IMR-90 (cell line): ENCODE measurements at regions not wholly inside any gene's neighbourhood (a gene's known extent, or its start where the extent isn't known, plus 50 kb on each side); places are given as distances from the start of the nearest gene placed in this dataset.
A peak's percentile ranks its signal among the peaks of the same experiment; 100 is the strongest.

Experiments
- ATAC-seq: fragments of 200-7000 bp; cut with Tn5 transposase; 2 replicates; pipeline ENCODE4 v1.9.1; 2020; ENCODE audit warnings: low read depth, mild to moderate bottlenecking, moderate library complexity
- BruUV-seq: library from RNA; stranded (reverse); fragments of 400-500 nt; replicated peaks from 2 replicates; lab custom pipeline; 2021; lab: Mats Ljungman, UMichigan
- CTCF ChIA-PET: fragments of 300-600 bp; formaldehyde crosslinking; extraction: SDS; loops from one replicate; lab custom pipeline; 2021; ENCODE audit warnings: antibody characterized with exemption; lab: Yijun Ruan, JAX
- POLR2A ChIA-PET: fragments of 300-600 bp; sonication (Branson Sonifier 250); formaldehyde crosslinking; loops from one replicate; lab custom pipeline; 2022; ENCODE audit warnings: antibody characterized with exemption; ENCODE audit not compliant: unreplicated experiment; lab: Charles Lee
- DNase-seq: peaks from one replicate; pipeline ENCODE4 v3.0.0; 2013
- H2AFZ ChIP-seq: replicated peaks from 2 replicates; pipeline ENCODE3; 2013; ENCODE audit warnings: low read length, mild to moderate bottlenecking; ENCODE audit not compliant: poor library complexity
- H2AK5ac ChIP-seq: 2 replicates; pipeline ENCODE4 v1.6.1; 2013; ENCODE audit warnings: low read depth, low read length, inconsistent platforms
- H2AK9ac ChIP-seq: replicated peaks from 2 replicates; pipeline ENCODE3; 2013; ENCODE audit warnings: mild to moderate bottlenecking, low read depth, low read length, moderate library complexity; ENCODE audit not compliant: poor library complexity
- H2BK120ac ChIP-seq: 2 replicates; pipeline ENCODE4 v1.6.1; 2013; ENCODE audit warnings: low read depth, low read length, inconsistent platforms
- H2BK15ac ChIP-seq: 3 replicates; pipeline ENCODE4 v1.6.1; 2013; ENCODE audit warnings: low read depth, low read length, inconsistent platforms
- H2BK20ac ChIP-seq: 2 replicates; pipeline ENCODE4 v1.6.1; 2013; ENCODE audit warnings: low read depth, mild to moderate bottlenecking, inconsistent platforms, low read length, moderate library complexity
- H2BK5ac ChIP-seq: 2 replicates; pipeline ENCODE4 v1.6.1; 2013; ENCODE audit warnings: mild to moderate bottlenecking, low read depth, low read length, inconsistent platforms; ENCODE audit not compliant: poor library complexity, severe bottlenecking
- H3K14ac ChIP-seq: replicated peaks from 2 replicates; pipeline ENCODE4 v1.6.1; 2013; ENCODE audit warnings: low read depth, low read length, inconsistent platforms
- H3K18ac ChIP-seq: 2 replicates; pipeline ENCODE4 v1.6.1; 2013; ENCODE audit warnings: low read depth, low read length, control low read depth
- H3K23ac ChIP-seq: 2 replicates; pipeline ENCODE4 v1.6.1; 2013; ENCODE audit warnings: low read depth, low read length, inconsistent platforms
- H3K27ac ChIP-seq: 2 replicates; pipeline ENCODE4 v1.5.1; 2013; ENCODE audit warnings: mild to moderate bottlenecking, control low read depth, low read length; ENCODE audit not compliant: insufficient read depth
- H3K27me3 ChIP-seq: 2 replicates; pipeline ENCODE4 v1.6.1; 2013; ENCODE audit warnings: low read length; ENCODE audit not compliant: control insufficient read depth, insufficient read depth
- H3K36me3 ChIP-seq: 2 replicates; pipeline ENCODE4 v1.6.1; 2013; ENCODE audit warnings: low read length, mixed read lengths; ENCODE audit not compliant: control insufficient read depth, insufficient read depth
- H3K4ac ChIP-seq: 2 replicates; pipeline ENCODE4 v1.6.1; 2013; ENCODE audit warnings: low read depth, low read length, inconsistent platforms
- H3K4me1 ChIP-seq: 2 replicates; pipeline ENCODE4 v1.6.1; 2013; ENCODE audit warnings: low read length, mixed read lengths; ENCODE audit not compliant: control insufficient read depth, insufficient read depth
- H3K4me2 ChIP-seq: 2 replicates; pipeline ENCODE4 v1.6.1; 2013; ENCODE audit warnings: low read depth, mild to moderate bottlenecking, control low read depth, low read length, moderate library complexity
- H3K4me3 ChIP-seq: 2 replicates; pipeline ENCODE4 v1.5.1; 2013; ENCODE audit warnings: low read depth, mild to moderate bottlenecking, control low read depth, low read length, moderate library complexity; ENCODE audit not compliant: insufficient read depth
- H3K56ac ChIP-seq: 2 replicates; pipeline ENCODE4 v1.6.1; 2013; ENCODE audit warnings: low read length, inconsistent platforms; ENCODE audit not compliant: insufficient read depth; ENCODE audit errors: extremely low read depth
- H3K79me1 ChIP-seq, 2 experiments: 2 replicates each; pipeline ENCODE4 v1.6.1; 2013; ENCODE audit warnings: low read length in 2 of 2, inconsistent platforms in 1 of 2, low read depth in 1 of 2
- H3K9ac ChIP-seq: 2 replicates; pipeline ENCODE4 v1.6.1; 2013; ENCODE audit warnings: low read depth, low read length, control low read depth
- H3K9me1 ChIP-seq: 2 replicates; pipeline ENCODE4 v1.6.1; 2013; ENCODE audit warnings: low read length, inconsistent platforms; ENCODE audit not compliant: insufficient read depth
- H3K9me3 ChIP-seq: 2 replicates; pipeline ENCODE4 v1.6.1; 2013; ENCODE audit warnings: low read length; ENCODE audit not compliant: control insufficient read depth, insufficient read depth
- H4K20me1 ChIP-seq: 2 replicates; pipeline ENCODE4 v1.6.1; 2013; ENCODE audit warnings: low read length, inconsistent platforms; ENCODE audit not compliant: insufficient read depth
- H4K5ac ChIP-seq: 2 replicates; pipeline ENCODE4 v1.6.1; 2013; ENCODE audit warnings: mild to moderate bottlenecking, low read depth, low read length, control low read depth
- H4K8ac ChIP-seq, 2 experiments: 2 replicates each; pipeline ENCODE4 v1.6.1; 2013; ENCODE audit warnings: low read depth in 2 of 2, low read length in 2 of 2, control low read depth in 1 of 2, inconsistent platforms in 1 of 2
- H4K91ac ChIP-seq: 2 replicates; pipeline ENCODE4 v1.6.1; 2013; ENCODE audit warnings: low read depth, low read length, inconsistent platforms; ENCODE audit not compliant: insufficient read depth
- BHLHE40 ChIP-seq: fragments of 150-350 bp; IDR thresholded peaks from 2 replicates; pipeline ENCODE4 v1.6.1; 2016; ENCODE audit warnings: mild to moderate bottlenecking, low read depth, low read length
- CEBPB ChIP-seq: IDR thresholded peaks from 2 replicates; pipeline ENCODE4 v1.6.1; 2012; ENCODE audit warnings: low read depth, low read length, improper control_type of control experiment
- CHD1 ChIP-seq: IDR thresholded peaks from 2 replicates; pipeline ENCODE4 v1.6.1; 2012; ENCODE audit warnings: low read depth, low read length, improper control_type of control experiment
- ELK1 ChIP-seq: fragments of 150-350 bp; IDR thresholded peaks from 2 replicates; pipeline ENCODE4 v1.6.1; 2016; ENCODE audit warnings: low read depth, mild to moderate bottlenecking, low read length, moderate library complexity, borderline replicate concordance
- FOS ChIP-seq: fragments of 150-350 bp; IDR thresholded peaks from 2 replicates; pipeline ENCODE4 v1.6.1; 2016; ENCODE audit warnings: low read depth, low read length
- MAFK ChIP-seq: IDR thresholded peaks from 2 replicates; pipeline ENCODE4 v1.6.1; 2012; ENCODE audit warnings: low read depth, low read length, improper control_type of control experiment
- MAZ ChIP-seq: IDR thresholded peaks from 2 replicates; pipeline ENCODE4 v1.6.1; 2012; ENCODE audit warnings: low read depth, mild to moderate bottlenecking, low read length, improper control_type of control experiment, moderate library complexity, borderline replicate concordance
- MXI1 ChIP-seq: IDR thresholded peaks from 2 replicates; pipeline ENCODE4 v1.6.1; 2012; ENCODE audit warnings: low read depth, mild to moderate bottlenecking, low read length, moderate library complexity, borderline replicate concordance
- NFE2L2 ChIP-seq: fragments of 150-350 bp; IDR thresholded peaks from 2 replicates; pipeline ENCODE4 v1.6.1; 2016; ENCODE audit warnings: low read depth, mild to moderate bottlenecking, low read length
- POLR2A ChIP-seq: IDR thresholded peaks from 2 replicates; pipeline ENCODE4 v1.6.1; 2012; ENCODE audit warnings: mild to moderate bottlenecking, low read depth, low read length
- RAD21 ChIP-seq: IDR thresholded peaks from 2 replicates; pipeline ENCODE4 v1.6.1; 2012; ENCODE audit warnings: low read length, improper control_type of control experiment
- RCOR1 ChIP-seq: IDR thresholded peaks from 2 replicates; pipeline ENCODE4 v1.6.1; 2012; ENCODE audit warnings: mild to moderate bottlenecking, low read length, improper control_type of control experiment; ENCODE audit not compliant: insufficient replicate concordance
- RFX5 ChIP-seq: IDR thresholded peaks from 2 replicates; pipeline ENCODE4 v1.8.0; 2012; ENCODE audit warnings: low read depth, mild to moderate bottlenecking, low read length, moderate library complexity
- SMC3 ChIP-seq: fragments of 150-350 bp; IDR thresholded peaks from 2 replicates; pipeline ENCODE4 v1.6.1; 2016; ENCODE audit warnings: low read depth, mild to moderate bottlenecking, antibody characterized with exemption, low read length, moderate library complexity
- USF2 ChIP-seq: fragments of 150-350 bp; IDR thresholded peaks from 2 replicates; pipeline ENCODE4 v1.6.1; 2017; ENCODE audit warnings: mild to moderate bottlenecking, antibody characterized with exemption, low read length, low read depth
- WGBS, 2 experiments: methylation state at CpG; one replicate each; pipeline versions ENCODE4 v1.1.5 to v1.1.7; 2013; ENCODE audit warnings: missing lambda C conversion rate in 2 of 2; ENCODE audit not compliant: insufficient read length in 1 of 2; ENCODE audit errors: extremely low coverage in 2 of 2; 5-methylcytosine and 5-hydroxymethylcytosine counted together
- dilution Hi-C: fragments of 300-500 bp; cut with HindIII; formaldehyde crosslinking; loops from one replicate; pipeline ENCODE4 v1.14.3; 2018; ENCODE audit warnings: low sequenced_read_pairs; ENCODE audit not compliant: unreplicated experiment
- in situ Hi-C: fragments of 300-500 bp; cut with MboI; formaldehyde crosslinking; loops from 3 replicates; pipeline ENCODE4 v1.14.3; 2019; ENCODE audit warnings: low sequenced_read_pairs, inconsistent platforms, mixed read lengths
- intact Hi-C: fragments of 100-400 bp; cut with micrococcal nuclease; formaldehyde crosslinking; loops from 2 replicates; pipeline ENCODE4 v1.10.0; 2022
- TF ChIP-seq, protein P1 (sequence below): conservative IDR thresholded peaks from 2 replicates; pipeline ENCODE4 v1.5.1; 2012; ENCODE audit warnings: mild to moderate bottlenecking, low read depth, low read length, improper control_type of control experiment

DNA sequence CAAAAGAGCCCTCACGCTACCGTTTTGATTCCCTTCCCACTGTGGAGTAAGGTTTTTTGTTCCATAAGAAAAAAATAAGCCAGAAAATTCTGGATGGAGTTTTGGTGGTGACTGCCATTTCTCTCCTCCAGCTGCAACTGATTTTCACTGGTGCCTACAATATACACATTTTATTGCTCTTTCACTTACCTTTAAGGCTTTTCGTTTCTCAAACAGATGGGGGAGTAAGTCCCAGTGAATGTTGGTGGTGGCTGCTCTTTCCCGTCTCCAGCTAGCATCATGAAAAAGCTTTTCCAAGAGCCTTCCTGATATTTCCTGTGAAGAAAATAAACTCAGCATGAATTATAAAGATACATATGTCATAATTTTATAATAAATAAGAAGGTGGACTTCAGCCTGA lies 932.5 kb upstream of the PIK3C3 start:
- no peak overlapping the region for H3K4me2 ChIP-seq
- H3K18ac ChIP-seq, result no peak overlapping the region
- H2BK15ac ChIP-seq, result no peak overlapping the region
- H2BK20ac ChIP-seq, result no peak overlapping the region
- H3K4me1 ChIP-seq, result no peaks in the 10 kb centered on the region
- in situ Hi-C loops, result no loop called here
- H3K23ac ChIP-seq, result no peak overlapping the region
- BruUV-seq, result no TSS peak
- POLR2A ChIA-PET, result interaction anchor here (0.6 kb wide), 1 partner anchor 1606 kb away, joined by 3 read pairs; no protein-coding TSS in a partner anchor
- no peak overlapping the region for H4K8ac ChIP-seq
- no CpG with 5 or more reads among the region's 4 CpGs for WGBS, 2 experiments
- no peak overlapping the region for H2AK5ac ChIP-seq
- H3K79me1 ChIP-seq, result no peaks in the 10 kb centered on the region
- H3K9ac ChIP-seq, result no peak overlapping the region
- H3K9me3 ChIP-seq, result no peaks in the 10 kb centered on the region
- no peak overlapping the region for H3K4me3 ChIP-seq
- no peak overlapping the region for H2AK9ac ChIP-seq
- no peak overlapping the region for H3K4ac ChIP-seq
- no peak overlapping the region for H3K56ac ChIP-seq
- H3K36me3 ChIP-seq, result no peaks in the 10 kb centered on the region
- H3K27me3 ChIP-seq, result no peaks in the 10 kb centered on the region
- H4K91ac ChIP-seq, result no peak overlapping the region
- no peak overlapping the region for H4K5ac ChIP-seq
- TF ChIP-seq POLR2A, result no peak
- TF ChIP-seq SMC3, result no peak
- TF ChIP-seq FOS, result no peak
- no peak for TF ChIP-seq RCOR1
- no peak for TF ChIP-seq MAFK
- no peak for TF ChIP-seq USF2
- TF ChIP-seq BHLHE40, result no peak
- TF ChIP-seq, protein P1, sequence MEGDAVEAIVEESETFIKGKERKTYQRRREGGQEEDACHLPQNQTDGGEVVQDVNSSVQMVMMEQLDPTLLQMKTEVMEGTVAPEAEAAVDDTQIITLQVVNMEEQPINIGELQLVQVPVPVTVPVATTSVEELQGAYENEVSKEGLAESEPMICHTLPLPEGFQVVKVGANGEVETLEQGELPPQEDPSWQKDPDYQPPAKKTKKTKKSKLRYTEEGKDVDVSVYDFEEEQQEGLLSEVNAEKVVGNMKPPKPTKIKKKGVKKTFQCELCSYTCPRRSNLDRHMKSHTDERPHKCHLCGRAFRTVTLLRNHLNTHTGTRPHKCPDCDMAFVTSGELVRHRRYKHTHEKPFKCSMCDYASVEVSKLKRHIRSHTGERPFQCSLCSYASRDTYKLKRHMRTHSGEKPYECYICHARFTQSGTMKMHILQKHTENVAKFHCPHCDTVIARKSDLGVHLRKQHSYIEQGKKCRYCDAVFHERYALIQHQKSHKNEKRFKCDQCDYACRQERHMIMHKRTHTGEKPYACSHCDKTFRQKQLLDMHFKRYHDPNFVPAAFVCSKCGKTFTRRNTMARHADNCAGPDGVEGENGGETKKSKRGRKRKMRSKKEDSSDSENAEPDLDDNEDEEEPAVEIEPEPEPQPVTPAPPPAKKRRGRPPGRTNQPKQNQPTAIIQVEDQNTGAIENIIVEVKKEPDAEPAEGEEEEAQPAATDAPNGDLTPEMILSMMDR, result no peak
- no peak for TF ChIP-seq MAZ
- no peak for TF ChIP-seq RFX5
- TF ChIP-seq ELK1, result no peak
- no peak for TF ChIP-seq NFE2L2
- no peak for TF ChIP-seq RAD21
- TF ChIP-seq MXI1, result no peak
- no peak for TF ChIP-seq CHD1
- TF ChIP-seq CEBPB, result no peak
- H2BK5ac ChIP-seq, result no peak overlapping the region
- H3K9me1 ChIP-seq, result no peaks in the 10 kb centered on the region
- DNase-seq, result no peak
- no peak overlapping the region for H2BK120ac ChIP-seq
- no peak overlapping the region for H3K27ac ChIP-seq
- dilution Hi-C loops, result no loop called here
- intact Hi-C loops, result no loop called here
- CTCF ChIA-PET, result no interaction called here
- no peak overlapping the region for H2AFZ ChIP-seq
- H4K20me1 ChIP-seq, result no peaks in the 10 kb centered on the region
- 0 out of 2 replicates have a peak, but pooled peaks have one; percentile 14 for ATAC-seq
- no peak overlapping the region for H3K14ac ChIP-seq
